HG02943 (cell line): ENCODE measurements at regions not wholly inside any gene's neighbourhood (a gene's known extent, or its start where the extent isn't known, plus 50 kb on each side); places are given as distances from the start of the nearest gene placed in this dataset.
A peak's percentile ranks its signal among the peaks of the same experiment; 100 is the strongest.

Experiments used
- ATAC-seq: cut with Tn5 transposase; IDR thresholded peaks from one replicate; pipeline ENCODE4 v1.9.1; 2021; ENCODE audit warnings: mild to moderate bottlenecking, low read depth, moderate library complexity; ENCODE audit not compliant: unreplicated experiment

- no peak for ATAC-seq
Observed at GRCh38 chr6:156175971-156176421, 601.2 kb upstream of the ARID1B start.

- ATAC-seq = no peak
Observed at GRCh38 chr6:156175433-156175832, 601.7 kb upstream of the ARID1B start.

DNA sequence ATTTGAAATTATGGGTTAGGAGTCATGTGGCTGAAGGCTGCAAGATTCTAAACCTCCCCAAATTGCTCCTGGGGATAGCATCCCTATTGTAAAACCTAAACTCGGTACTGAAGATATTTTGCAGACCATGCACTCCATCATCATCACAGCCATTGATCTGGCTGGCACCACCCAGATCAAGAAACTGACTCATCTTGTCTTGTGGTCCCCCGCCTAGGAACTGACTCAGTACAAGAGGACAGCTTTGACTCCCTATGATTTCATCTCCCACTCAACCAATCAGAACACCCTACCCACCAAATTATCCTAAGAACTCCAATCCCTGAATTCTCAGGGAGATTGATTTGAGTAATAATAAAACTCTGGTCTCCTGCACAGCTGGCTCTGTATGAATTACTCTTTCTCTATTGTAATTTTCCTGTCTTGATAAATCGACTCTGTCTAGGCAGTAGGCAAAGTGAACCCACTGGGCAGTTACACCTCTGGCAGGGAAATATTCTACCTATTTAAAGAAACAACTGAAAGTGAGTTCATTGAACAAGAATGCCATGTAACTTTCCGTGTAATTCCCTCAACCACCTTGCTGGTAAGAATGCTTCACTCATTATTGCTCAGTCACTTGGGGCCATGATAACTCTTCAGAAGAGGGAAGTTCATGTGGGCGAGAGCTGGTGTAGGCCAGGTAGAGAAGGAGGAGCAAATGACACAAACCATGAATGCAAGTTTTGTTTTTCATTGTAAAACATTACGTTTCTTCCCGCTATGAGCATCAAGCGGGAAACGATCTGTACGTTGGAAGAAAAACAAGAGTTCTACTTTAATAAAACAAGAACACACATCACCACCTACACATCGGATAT is 602.9 kb upstream of the ARID1B start:
- no peak for ATAC-seq

DNA sequence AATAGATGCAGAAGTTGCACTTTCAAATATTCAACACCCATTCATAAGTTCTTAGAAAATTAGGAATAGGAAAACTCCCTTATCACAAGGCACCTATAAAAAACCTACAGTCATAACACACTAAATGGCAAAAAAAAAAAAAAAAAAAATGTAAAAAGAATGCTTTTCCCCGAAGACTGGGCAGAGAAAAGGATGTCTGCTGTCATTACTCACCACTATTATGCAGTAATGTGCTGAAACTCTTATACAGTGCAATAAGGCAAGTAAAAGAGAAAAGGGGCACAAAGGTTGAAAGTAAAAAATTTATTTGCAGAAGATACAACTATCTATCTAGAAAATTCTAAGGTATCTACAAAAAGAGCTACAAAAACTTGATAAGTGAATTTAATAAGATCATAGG is 607.8 kb upstream of the ARID1B start:
- ATAC-seq = no peak

DNA sequence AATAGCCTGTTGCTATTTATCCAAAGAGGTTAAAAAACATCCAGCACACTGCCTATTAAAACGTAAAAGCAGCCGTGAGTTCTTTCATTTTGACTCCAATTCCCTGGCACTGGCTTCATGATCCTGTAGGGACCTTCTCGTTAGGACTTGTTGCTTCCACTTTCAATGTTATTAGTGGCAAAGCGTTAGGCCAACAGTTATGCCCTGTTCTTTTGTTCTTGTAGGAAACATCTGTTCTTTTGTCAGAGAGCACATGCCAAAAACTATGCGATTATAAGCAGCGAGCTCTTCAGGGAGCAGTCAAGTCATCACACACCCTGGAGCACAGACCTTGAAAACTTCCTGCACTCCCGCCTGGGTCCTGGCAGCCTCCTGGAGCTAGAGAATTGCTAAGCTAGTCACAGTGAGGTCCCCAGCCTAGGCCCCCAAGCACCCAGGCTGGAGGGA is 609.5 kb upstream of the ARID1B start:
- ATAC-seq = no peak

DNA sequence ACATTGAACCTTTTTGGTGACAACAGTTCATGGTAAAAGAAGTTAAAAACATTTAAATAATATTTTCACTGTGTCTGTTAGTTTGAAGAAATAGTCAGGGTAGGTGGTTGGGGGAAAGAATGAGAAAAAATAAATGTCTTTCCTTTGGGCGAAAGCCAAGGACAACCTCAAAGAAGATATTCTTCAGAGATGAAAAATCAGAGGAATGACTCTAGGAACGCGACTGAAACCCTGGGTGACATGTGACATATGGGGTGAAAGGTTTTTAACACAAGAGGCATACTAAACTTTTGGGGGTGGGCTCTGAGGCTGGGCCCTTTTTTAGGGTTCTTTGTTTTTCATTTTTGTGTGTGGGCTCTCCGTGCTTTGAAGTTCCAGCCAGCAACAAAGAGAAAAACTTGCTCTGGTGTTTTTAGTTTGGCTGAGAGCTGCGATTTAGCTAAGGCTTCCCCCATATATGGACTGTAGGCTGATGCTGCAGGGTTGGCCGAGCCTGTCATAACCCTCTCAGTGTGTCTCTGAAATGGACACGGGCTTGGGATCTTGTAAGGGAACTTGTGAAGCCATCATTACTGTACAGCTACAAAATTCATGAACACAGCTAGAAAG is 610.1 kb upstream of the ARID1B start:
- ATAC-seq = no peak

DNA sequence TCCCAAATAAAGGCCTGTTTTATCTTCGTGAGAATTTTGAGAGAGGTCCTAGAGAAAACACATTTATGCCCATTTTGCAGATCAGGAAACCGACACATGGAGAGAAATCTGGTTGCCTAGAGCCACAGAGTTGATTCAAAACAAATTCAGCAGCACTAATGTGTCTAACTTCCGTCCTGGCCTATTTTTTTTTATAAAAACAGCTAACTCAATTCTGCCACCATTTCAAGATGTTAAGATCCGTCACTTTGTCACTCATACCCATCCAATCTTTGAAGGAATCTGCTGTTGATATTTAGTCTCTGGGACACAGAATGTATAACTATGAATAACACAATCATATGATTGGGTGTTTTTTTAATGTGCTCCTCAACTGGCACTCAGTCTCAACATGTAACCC is 611.1 kb upstream of the ARID1B start:
- no peak for ATAC-seq

- ATAC-seq = no peak
Observed at GRCh38 chr6:156164701-156165452, 612.3 kb upstream of the ARID1B start.

DNA sequence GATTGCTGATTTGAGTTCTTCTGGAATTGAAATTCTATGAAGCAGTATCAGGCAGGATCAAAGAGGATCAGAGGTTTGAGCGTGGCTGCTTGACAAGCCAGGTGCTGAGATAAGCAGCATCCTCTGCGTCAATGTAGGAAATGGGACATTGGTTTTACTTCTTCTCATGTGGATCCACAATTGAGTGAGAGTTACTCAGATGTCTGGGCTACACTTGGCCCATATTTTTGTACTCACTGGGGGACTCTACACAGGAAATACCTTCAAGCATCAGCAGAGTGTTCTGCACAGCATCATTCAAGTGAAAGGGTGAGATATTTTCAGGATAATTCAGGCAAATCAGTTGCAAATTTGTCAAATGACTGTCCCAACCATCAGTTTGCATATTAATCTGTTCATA is 613.9 kb upstream of the ARID1B start:
- ATAC-seq = no peak

GRCh38 chr6:156161471-156161870 is 615.7 kb upstream of the ARID1B start:
- no peak for ATAC-seq

DNA sequence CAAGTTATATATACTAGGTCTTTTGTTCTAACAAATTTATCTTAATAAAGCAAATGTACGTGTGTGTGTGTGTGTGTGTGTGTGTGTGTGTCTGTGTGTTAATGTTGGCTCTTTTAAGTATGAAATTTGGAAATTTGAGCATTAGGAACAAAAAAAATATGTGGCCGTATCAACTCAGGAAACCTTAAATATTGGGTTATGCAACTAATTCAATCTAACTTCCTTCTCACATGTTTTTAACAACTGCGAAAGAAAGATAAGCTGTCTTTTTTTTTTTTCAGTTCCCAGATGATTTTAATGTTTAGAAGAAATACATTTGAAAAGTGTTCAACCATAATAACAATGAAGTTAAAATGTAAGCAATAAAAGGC is 616.4 kb upstream of the ARID1B start:
- ATAC-seq = no peak

DNA sequence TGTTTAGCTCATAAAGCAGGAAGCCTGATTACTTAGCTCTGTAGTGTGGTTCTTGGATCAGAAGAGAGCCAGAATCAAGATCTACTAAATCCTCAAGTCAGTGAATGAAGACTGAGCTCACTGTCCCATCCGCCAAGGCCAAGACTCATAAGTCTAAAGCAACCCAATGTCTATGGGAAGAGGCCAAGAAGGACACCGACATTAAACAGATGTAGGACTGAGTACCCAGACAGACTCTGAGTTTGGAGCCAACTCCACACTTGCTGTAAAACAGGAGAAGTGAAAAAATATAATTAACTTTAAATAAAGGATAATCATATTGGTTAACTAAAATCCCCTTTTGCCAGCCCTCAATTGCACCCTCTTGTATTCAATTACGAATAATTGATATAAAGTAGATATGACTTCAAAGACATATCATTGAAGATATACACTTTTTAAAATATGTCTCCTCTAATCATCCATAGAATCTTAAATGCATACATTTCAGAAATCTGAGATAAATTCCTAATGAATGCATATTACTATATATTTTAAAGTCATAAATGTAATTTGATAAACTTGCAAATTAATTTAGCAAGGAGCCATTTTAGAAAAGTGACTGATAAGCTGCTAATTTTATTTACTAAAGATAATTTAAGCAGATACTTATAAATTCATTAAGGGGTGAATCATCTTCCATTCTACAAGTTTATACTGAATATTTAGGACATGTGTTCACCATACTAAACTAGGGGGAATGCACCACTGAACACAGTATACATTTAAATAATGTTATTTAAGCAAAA is 617.0 kb upstream of the ARID1B start:
- no peak for ATAC-seq

DNA sequence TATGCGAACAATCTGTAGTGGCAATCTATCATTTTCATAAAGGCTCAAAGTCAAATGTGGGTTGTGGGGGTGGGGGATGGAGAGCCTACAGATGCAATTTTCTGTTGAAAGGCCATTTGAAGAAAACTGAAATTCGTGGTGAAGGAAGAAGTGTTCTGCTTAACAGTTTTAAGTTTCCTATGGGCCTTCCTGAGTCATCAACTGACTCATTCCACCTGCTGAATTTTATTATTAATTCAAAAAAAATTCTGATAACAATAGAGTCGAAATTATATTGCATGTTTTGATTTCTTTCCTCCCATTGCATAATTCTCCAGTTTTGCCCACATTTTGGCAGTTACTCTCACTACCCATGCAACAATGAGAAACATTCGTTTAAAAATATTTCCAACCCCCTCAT is 622.3 kb upstream of the ARID1B start:
- no peak for ATAC-seq

DNA sequence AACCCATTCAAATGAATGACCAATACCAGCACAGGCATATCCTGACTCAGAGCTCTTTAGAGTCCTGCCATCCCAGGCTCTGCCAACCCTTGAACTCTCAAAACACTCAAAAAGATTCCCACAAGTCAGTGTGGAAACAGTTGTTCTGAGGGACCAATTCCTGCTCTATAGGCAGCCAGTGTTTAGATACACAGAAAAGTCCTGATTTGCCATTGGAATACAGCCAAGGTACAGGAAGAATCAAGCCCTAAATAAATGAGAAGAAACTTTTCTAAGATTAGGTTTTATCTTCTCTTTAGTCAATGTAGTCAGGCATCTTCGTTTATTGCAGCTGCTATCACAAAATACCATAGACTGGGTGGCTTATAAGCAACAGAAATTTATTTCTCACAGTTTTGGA is 626.8 kb upstream of the ARID1B start:
- ATAC-seq = no peak

- no peak for ATAC-seq
Observed at GRCh38 chr6:156146891-156147290, 630.3 kb upstream of the ARID1B start.

DNA sequence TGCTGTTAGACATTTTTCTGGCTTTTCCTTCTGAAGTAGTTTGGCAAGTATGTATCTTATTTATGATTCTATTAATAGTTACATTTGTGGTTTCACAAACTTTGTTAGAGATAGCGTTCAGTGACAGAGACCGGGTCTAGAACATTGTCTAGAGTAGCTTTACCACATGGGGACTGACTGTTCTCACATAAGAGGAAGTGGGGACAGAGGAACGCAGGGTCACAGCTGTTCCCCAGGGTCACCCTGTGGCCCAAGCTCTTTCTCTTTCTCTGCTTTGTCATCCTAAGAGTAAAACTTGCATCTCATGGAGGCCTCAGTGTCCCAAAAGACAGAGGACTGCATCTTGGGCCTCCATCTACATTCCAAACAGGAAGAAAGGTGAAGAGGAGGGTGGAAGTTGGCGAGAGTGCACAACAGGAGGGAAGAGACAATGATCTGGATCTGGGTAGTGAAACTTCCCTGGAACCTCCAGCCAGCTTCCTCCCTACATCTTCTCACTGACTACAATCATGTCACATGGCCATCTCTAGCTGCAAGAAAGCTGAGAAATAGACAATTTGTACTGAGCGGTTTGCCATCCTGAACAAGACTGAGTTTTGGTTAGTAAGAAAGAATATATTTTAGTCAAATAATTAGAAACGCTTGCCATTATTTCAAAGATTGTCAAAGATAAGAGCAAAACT is 645.8 kb upstream of the ARID1B start:
- ATAC-seq = peak; percentile 69

DNA sequence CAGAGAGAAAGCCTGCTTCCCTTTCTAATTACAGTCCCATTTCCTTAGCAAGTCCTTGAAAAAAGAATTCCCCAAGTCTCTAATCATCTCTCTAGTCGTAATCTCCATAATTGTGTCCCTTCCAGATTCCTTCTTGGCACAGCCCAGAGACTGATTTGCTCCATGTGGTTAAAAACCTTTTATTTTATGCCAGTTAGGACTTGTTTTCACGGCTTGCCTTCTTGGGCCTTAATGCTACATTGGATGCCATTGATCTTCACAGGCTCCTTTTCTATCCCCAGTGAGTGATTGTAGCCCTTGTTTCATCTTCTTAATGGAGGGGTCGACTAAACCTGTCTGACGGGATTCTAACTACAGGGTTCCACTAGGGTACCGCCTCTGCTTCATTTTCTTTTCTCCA is 650.6 kb upstream of the ARID1B start:
- no peak for ATAC-seq

- ATAC-seq = no peak
Observed at GRCh38 chr6:156125844-156126243, 651.3 kb upstream of the ARID1B start.

DNA sequence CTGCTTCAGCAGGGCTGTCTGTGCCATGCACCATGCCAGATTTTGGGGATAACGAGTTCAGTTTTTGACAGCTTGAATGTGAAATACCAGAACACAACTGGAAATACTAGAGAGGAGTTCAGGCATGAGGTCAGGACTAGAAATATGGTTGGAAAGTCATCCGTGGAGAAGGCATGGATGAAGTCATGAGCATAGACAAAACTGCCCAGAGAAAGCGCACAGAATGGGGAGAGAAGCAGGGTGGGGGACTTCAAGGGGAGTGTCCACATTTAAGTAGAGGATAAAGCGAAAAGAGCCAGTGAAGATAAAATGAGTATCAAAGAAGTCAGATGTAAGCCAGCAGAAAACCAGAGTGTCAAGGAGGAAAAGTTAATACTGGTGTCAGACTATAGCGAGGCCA is 653.4 kb upstream of the ARID1B start:
- no peak for ATAC-seq

DNA sequence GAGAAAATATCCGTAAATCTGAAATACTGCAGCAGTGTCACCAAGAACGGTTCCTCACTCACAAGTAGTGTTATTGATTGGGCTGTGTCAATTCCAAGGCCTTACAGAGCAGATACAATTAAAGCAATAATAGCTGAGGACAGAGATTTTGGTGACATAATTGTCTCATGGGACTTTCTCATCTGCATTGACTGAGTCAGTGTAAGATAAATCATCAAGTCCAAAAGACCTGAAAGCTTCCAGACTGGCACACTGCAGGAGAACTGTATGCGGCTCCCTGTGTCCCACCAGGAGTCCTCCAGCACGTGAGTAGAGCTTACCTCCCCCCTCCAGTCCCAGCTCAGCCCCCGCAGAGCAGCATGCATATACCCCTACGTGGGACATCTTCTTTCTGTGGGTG is 655.2 kb upstream of the ARID1B start:
- no peak for ATAC-seq
